GM18861 (cell line): ENCODE measurements at regions not wholly inside any gene's neighbourhood (a gene's known extent, or its start where the extent isn't known, plus 50 kb on each side); places are given as distances from the start of the nearest gene placed in this dataset.
"Not testable (repeated sequence)": the region's sequence is repeated elsewhere in the genome, so short reads cannot be mapped to it uniquely, and the experiment has no call there.

ENCODE experiments used
- ATAC-seq: cut with Tn5 transposase; IDR thresholded peaks from one replicate; pipeline ENCODE4 v1.9.1; 2021; ENCODE audit not compliant: unreplicated experiment

DNA sequence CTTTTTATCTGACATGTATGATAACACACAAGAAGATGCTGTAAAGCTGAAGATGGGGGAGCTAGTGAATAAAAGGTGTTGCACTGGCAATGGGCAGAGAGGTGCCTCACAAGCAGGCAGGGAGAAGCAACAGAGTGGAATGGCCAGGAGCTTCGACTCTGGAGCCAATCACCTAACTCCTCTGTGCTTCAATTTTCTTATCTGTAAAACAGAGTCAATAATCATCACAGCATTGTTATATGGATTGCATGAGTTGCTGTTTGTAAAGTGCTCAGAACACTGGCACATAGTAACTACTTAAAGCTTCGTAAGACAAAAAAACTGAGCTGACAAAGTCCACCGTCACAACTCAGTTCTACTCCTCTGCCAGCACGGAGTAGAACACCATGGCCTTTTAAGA lies 254.2 kb upstream of the POM121L12 start:
- ATAC-seq, result no peak

DNA sequence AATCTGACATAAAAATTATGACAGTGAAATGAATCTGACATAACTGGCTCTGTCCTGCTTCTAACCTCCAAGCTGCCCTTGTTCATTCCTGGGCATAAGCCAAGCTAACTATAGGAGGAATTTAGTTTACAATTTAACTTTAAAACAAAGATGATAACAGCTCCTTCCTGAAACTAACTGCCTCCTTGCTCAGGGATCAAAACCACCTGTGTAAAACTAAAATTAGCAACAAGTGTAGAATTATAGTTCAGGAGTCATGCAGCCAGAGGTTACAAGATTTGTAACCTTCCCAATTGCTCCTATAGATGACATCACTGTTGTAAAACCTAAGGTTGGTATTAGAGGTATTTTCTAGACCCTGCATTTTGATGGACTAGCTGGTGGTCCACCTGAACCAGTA lies 256.4 kb upstream of the POM121L12 start:
- ATAC-seq, result no peak

DNA sequence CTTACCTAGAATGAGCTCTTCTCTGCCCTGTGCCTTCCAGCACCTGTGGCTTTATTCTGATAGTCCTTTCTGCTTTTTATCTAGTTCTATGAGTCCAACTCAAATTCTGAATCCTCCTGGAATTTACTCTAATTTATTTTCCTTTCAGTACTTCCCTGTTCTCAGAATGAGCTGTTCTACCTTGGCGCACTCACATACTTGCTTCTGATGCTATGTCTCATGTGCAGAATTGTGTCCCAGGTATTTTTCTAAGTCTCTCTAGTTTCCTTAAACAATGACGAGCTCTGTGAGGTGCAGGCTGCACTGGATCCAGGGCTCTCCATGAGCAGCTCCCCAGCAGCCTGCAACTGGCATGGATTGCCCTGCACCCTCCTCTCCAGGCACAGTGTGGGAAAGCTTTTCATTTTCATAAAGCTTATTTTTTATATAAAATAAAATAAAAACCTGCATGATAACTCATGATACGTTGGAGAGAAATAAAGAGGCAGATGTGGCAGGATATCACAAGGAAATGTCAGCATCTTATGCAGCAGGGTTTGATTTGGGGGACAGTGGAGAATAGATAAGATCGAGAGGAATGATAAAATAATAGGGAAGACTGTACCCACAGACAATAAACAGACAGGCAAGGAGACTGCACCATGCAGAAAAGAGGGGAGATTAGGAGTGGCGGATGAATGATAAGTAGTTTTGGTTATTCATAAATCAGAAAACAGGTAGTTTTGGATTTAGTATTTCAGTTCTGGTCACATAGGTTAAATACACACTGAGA lies 258.2 kb upstream of the POM121L12 start:
- ATAC-seq, result no peak

GRCh38 chr7:52775876-52776275 lies 259.6 kb upstream of the POM121L12 start:
- ATAC-seq, result no peak

- no peak for ATAC-seq
Measured at GRCh38 chr7:52771177-52771576, 264.3 kb upstream of the POM121L12 start.

GRCh38 chr7:52764492-52765169 lies 270.8 kb upstream of the POM121L12 start:
- no peak for ATAC-seq

DNA sequence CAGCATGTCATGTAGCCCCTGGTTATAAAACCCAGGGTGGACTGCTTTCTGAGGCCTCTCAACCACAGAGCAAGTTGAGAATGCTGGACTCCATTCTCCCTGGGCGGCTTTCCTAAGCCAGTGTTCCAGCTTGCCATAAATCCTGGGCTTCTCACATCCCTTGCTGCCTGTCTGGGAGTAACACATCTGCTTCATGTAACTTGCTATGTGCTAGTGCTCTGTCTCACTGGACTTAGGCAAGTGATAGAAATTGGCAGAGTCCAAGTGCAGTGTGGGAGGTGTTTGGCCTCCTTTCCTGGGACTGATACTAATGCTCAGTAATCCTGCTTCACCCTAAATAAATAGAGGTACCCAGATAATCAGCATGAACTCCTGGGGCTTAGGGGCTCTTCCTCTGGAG lies 277.1 kb upstream of the POM121L12 start:
- no peak for ATAC-seq

DNA sequence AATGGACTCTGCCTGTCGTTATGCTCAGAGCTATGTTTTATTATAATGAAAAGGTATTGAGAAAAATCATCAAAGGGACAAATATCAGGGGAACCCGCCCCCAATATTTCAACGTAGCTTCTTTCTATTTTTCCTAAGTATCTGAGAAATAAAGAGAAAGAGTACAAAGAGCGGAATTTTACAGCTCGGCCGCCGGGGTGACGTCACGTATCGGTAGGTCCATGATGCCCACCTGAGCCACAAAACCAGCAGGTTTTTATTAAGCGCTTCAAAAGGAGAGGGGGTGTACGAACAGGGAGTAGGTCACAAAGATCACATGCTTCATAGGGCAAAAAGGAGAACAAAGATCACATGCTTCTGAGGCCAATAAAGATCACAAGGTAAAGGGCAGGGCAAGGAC lies 281.6 kb upstream of the POM121L12 start:
- no peak for ATAC-seq

DNA sequence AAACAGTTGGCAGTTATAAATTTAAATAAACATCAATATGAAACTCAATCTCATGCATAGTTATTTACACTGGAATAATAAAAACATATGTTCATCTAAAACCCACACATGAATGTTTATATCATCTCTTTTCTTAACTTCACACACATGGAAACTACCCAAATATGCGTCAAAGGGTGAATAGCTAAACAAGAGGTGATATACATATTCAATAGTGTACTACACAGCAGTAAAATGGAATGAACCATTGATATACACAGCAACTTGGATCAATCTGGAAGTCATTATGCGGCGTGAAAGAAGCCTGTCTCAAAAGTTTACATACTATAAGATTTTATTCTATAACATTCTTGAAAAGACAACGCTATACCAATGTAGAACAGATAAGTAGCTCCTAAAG lies 282.5 kb upstream of the POM121L12 start:
- no peak for ATAC-seq

DNA sequence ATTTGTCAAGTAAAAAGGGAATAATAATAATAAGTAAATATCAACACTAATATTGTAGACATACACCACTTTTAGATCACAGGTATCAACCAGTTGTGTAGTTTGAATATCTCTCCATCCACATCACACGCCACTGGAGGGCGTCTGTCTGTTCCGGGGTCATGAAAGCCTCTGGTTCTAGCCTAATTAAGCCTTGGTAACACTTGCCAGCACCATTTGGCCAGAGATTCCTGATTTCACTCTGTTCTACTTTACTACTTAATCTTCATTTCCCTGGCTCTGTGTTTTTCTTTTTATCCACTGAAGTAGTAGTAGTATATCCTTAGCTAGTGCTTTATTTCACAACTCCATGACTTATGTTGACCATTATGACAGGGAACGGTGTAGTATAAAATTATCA lies 285.6 kb upstream of the POM121L12 start:
- no peak for ATAC-seq

- ATAC-seq, result no peak
Measured at GRCh38 chr7:52747817-52748216, 287.6 kb upstream of the POM121L12 start.

- ATAC-seq, result no peak
Measured at GRCh38 chr7:52741670-52742290, 293.7 kb upstream of the POM121L12 start.

- ATAC-seq, result no peak
Measured at GRCh38 chr7:52735656-52736055, 299.8 kb upstream of the POM121L12 start.

DNA sequence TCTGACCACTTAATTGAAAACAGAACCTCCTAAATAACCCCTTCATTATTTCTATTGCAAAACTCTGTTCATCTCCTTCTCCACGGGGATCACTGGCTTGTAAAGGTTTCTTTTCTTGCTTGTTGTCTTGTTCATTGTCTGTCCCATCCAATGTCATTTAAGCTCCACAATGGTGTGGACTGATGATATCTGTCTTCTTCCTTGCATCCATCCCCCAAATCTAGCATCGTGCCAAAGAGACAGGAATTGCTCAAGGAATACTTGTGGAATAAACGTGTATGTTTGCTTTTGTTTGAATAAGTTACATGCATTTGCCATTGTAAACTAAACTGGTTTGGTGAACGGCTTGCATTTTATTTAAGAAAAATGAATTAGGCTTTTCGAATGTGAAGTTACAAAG lies 306.8 kb upstream of the POM121L12 start:
- ATAC-seq, result not testable (repeated sequence)

- no peak for ATAC-seq
Measured at GRCh38 chr7:52727632-52728031, 307.8 kb upstream of the POM121L12 start.

- ATAC-seq, result no peak
Measured at GRCh38 chr7:52726986-52727385, 308.4 kb upstream of the POM121L12 start.

- ATAC-seq, result no peak
Measured at GRCh38 chr7:52726493-52726892, 308.9 kb upstream of the POM121L12 start.

GRCh38 chr7:52723606-52724005 lies 311.8 kb upstream of the POM121L12 start:
- no peak for ATAC-seq

DNA sequence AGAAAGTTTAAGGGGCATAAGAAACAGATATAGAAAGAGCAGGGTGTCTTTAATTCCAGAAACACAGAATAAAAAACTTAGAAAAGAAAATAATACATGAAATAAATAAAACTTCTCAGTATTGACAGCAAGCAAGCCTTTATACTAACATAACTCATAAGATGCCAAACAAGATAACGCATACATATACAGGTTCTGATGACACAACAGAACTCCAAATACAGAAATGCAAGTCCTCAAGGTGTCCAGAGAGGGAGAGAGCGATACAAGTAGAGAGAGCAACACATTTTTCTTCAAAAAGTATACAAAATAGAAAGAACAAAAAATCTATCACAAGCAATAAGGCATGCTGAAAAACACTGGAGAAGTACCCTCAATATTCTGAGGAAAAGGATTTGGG lies 314.6 kb upstream of the POM121L12 start:
- no peak for ATAC-seq

DNA sequence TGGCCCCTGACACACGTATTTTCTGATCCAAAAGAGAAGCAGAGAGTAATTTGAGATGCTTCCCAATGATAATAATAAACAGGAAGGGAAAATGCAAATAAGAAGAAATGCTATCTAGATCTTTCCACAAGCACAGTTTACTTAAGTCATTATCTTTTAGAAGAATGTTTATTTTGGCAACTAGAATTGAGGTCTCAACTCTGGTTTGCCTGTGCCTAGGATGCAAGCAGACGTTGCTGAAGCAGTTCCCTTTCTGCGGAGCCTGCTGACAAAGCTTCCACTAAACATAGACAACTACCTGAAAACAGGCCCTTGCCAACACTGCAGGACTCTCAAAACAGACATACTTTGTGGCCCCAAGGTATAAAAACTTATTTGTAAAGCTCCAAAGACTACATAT lies 315.8 kb upstream of the POM121L12 start:
- no peak for ATAC-seq

GRCh38 chr7:52715701-52716100 lies 319.7 kb upstream of the POM121L12 start:
- ATAC-seq, result no peak

DNA sequence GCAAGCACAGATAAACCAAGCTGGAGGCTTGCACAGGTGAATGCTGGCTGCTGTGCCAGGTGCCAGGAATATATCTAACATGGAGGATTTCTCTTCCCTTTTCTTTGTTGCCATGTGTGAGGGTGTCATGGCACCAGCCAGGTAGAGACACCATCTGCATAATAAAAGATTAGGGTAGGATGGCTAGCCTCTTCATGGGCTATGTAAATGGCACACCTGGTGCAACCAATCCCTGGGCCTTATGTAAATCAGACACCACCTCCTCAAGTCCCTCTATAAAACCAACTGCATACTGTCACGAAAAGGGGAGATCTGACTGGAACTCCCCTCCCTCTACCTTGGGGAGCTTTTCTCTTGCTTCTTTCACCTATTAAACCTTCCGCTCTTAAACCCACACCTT lies 322.5 kb upstream of the POM121L12 start:
- no peak for ATAC-seq
